Upper lobe of left lung (tissue), 4 donors: ENCODE measurements at regions not wholly inside any gene's neighbourhood (a gene's known extent, or its start where the extent isn't known, plus 50 kb on each side); places are given as distances from the start of the nearest gene placed in this dataset.

Experiments
- EP300 ChIP-seq, 4 donors: sonication (generic); formaldehyde crosslinking; IDR thresholded peaks; one replicate each; pipeline ENCODE4 v1.5.1; 2017; ENCODE audit warnings: antibody characterized with exemption in 4 of 4, control low read depth in 2 of 4
- TF ChIP-seq, protein P1 (sequence below), 6 experiments: fragments of 450-650 bp in 4 of 6; fragments of 200-600 bp in 2 of 6; sonication (generic) in 2 of 6; IDR thresholded peaks; one replicate each; pipeline ENCODE4 v1.5.1; 2016 to 2019; ENCODE audit warnings: antibody characterized with exemption in 6 of 6

DNA sequence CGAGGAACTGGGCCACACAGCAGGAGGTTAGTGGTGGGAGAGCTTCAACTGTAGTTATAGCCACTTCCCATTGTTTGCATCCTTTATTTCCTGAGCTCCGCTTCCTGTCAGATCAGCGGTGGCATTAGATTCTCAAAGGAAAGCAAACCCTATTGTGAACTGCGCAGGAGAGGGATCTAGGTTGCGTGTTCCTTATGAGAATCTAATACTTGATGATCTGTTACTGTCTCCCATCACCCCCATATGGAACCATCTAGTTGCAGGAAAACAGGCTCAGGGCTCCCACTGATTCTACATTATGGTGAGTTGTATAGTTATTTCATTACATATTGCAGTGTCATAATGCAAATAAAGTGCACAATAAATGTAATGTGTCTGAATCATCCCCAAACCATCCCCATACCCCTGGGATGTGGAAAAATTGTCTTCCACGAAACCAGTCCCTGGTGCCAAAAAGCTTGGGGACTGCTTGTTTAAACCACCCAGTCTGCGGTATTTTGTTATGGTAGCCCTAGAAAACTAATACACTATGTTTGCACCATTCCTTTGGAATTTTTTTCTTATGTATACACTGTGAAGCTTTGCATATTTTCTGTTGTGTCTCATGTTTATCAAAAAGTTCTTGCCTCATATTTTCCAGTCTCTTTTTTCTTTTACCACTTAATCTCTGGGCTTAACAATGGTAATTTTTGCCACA, 136.6 kb upstream of the IVNS1ABP start:
- TF ChIP-seq, protein P1, sequence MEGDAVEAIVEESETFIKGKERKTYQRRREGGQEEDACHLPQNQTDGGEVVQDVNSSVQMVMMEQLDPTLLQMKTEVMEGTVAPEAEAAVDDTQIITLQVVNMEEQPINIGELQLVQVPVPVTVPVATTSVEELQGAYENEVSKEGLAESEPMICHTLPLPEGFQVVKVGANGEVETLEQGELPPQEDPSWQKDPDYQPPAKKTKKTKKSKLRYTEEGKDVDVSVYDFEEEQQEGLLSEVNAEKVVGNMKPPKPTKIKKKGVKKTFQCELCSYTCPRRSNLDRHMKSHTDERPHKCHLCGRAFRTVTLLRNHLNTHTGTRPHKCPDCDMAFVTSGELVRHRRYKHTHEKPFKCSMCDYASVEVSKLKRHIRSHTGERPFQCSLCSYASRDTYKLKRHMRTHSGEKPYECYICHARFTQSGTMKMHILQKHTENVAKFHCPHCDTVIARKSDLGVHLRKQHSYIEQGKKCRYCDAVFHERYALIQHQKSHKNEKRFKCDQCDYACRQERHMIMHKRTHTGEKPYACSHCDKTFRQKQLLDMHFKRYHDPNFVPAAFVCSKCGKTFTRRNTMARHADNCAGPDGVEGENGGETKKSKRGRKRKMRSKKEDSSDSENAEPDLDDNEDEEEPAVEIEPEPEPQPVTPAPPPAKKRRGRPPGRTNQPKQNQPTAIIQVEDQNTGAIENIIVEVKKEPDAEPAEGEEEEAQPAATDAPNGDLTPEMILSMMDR (IDR thresholded peaks at IDR 0.05): no peak
- TF ChIP-seq EP300 (IDR thresholded peaks at IDR 0.05): no peak
